ENCODE measurements at regions not wholly inside any gene's neighbourhood (a gene's known extent, or its start where the extent isn't known, plus 50 kb on each side); places are given as distances from the start of the nearest gene placed in this dataset.
"Not testable (repeated sequence)": the region's sequence is repeated elsewhere in the genome, so short reads cannot be mapped to it uniquely, and the experiment has no call there.

DNA sequence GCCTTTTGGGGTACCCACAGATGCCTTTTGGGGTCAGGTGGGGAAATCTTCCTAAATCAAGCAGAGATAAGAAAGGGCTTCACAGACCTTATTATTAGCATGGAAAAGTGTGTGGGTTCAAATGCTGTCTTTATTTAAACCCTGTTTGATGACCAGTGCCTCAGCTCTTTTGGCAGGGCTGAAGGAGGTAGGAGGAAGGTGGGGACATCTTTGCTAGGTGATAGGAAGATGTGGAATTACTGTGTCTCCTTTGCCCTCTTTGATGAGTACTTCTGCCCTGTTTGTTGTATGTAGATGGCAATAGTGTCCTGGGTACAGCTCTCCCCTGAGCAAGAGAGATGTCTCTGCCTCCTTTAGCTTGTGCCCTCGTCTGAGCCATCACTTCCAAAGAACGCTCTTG lies 333.3 kb upstream of the ROPN1 start:
- DNase-seq = no peak

DNA sequence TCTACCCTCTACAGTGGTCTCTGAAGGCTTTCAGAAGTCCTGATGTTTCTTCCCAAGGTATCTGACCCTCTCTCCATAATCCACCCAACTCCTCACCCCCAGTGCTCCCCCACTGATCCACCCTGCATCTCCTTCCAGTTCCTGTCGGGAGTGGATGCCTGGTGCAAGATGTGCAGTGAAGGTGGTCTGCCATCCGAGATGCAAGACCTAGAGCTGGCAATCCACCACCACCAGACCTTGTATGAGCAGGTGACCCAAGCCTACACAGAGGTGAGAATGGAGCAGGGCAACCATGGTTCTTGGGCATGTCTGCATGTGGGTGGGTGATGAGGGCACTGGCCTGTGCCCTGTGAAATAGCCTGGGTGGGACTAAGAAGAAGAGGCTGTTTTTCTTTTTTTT lies 337.8 kb upstream of the ROPN1 start:
- DNase-seq = no peak

DNA sequence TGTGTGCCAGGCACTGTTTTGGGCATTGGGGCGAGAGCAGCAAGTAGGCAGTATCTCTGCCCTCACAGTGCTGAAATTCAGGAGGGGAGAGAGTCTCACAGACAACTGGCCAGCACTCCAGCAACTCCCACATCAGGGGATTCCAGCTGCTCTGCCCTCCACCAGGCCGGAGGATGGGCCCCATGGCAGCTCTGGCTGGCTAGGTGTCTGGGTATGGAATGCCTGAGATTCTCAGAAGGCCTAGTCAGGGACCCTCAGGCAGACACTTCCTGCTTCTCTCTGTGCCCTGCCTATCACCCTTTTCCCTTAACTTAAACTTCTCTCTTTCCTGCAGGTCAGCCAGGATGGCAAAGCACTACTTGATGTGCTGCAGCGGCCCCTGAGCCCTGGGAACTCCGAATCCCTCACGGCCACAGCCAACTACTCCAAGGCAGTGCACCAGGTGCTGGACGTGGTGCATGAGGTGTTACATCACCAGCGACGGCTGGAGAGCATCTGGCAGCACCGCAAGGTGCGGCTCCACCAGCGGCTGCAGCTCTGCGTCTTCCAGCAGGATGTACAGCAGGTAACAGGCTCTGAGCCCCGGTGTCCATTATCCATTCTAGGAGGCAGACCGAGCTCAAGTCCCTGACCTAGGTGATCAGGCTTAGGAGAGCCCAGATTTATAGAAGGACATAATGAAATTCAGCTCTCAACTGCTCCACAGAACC lies 342.2 kb upstream of the ROPN1 start:
- no peak for DNase-seq

DNA sequence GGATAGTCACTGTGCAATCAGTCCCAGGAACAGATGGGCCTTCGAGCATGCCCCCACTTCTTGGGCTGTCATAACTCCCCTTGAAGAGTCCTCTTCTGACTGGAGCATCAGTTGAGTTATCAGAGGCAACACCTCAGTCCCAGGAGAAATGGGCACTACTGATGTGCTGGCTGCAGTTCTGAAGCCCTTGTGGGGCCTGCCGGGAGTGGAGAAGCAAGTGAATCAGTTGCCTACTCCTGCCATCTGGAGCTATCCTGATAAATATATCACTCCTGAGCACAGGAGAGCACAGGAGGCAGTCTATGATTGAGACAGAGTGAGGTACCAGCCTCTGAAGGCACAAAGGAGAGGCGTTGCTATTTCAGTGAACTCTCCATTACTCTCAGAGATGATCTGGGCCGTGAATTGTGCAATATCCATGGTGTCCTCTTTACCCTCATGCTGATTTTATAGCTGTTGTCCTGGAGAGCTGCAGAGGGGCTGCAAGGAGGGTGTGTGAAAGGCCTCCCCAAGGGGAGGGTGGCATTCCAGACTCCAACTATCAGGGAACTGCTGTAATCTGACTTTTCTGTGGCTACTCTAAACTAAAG lies 344.2 kb upstream of the ROPN1 start:
- no peak for DNase-seq

DNA sequence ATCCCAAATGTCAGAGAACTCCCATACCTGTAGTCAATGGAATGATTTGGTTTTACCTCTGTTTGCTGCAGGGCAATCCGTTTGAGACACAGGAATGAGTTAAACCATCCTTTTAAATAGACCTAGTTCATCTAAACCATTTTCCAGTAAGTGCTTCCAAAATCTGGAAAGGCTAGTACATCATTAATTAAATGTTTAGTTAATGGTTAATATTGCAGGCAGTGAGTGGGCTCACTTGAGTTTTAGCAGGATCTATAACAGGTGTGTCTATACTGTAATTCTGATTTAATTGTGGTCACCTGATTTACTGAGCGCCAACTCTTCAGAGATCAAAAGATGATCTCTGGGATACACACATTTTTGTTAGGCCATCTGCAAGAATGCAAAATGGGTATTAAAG lies 353.9 kb upstream of the ROPN1 start:
- no peak for DNase-seq

DNA sequence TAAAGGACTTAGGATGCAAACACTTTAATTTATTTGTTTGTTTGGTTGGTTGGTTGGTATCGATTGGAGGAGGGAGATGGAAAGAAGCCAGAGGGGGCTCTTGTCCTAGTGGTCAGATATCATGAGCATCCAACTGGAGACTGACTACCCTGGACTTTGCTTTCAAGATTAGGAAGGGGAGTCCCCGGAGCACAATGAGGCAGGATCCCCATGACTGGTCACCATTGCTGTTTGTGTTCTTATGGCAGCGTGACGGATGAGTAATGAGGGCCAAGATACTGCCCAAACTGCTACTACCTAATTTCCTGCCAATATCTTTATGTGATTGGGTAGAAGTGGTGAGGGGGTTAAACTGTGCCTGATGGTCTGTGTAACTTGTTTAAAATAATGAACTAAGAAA lies 354.6 kb upstream of the ROPN1 start:
- DNase-seq = no peak

DNA sequence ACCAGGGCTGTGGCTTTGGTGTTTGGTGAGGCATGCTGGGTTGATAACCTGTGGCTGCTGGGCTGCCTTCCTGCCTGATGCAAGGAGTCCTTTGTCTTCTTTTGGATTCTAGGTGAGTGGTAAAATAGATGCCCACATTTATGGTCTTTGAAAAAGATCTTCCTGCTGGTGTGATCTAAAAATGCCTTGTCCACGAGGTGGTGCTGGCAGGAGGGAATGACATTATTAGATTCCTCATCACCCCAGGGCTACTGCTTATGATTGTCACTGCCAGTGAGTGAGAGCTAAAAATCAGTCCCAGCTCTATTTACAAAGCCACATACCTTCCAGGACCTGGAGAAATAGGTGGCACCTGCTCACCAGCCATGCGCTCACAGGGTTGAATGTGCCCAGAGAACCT lies 355.5 kb upstream of the ROPN1 start:
- no peak for DNase-seq

DNA sequence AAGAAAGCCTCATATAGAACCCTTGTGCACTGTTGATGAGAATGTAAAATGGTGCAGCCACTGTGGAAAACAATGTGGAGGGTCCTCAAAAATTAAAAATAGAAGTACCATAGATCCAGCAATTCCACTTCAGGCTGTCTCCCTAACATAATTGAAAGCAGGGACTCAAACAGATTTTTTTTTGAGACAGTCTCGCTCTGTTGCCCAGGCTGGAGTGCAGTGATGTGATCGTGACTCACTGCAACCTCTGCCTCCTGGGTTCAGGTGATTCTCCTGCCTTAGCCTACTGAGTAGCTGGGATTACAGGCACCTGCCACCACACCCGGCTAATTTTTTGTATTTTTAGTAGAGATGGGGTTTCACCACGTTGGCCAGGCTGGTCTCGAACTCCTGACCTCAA lies 356.6 kb upstream of the ROPN1 start:
- not testable (repeated sequence) for DNase-seq

DNA sequence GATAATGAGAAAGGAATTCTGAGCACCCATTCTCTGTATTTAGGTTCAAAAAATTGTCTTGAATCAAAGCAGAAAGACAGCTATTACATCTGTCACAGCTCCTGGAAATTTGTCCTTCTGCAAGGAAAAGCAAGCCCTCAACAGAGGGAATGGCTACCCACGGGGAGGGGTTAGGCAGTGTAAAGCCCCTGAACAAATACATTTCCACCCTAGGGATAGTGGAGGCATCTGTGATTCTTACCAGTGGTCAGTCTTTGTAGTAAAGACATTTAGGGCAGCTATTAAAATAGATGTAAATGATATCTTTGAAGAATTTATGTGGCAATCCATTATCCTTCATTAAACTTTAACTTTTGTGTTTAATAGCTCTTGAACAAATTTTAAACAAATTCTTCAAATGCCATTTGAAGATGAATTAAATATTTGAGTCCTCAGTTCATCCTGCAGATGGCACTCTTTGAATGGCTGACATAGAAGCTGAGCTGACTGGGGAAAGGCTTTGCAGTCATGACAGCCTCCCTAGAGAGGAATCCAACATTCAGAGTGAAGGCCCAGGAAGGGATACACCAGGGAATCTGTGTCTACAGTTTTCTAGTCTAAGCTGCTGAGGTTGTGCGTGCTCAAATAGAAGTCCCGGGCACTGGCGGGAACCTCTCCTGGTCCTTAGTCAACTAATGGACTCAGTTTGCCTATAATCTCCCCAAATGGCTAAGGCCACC lies 359.7 kb upstream of the ROPN1 start:
- no peak for DNase-seq

DNA sequence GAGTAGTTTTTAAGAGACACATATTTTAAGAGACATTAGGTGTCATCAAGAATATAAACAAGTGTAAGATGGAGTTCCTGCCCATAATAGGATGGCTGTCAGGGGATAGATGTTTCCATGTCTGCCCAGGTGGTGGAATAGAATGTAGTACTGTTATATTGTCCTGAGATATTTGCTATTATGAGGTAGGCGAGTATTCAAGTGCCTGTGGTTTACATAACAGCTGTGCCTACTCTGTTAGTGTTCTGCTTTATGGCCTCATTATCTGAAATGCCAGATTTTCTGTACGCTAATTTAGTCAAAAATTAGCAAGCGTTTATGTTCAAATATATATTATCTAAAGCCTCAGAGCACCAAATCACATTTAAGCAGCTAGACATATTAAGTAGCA lies 360.2 kb upstream of the ROPN1 start:
- DNase-seq = no peak

DNA sequence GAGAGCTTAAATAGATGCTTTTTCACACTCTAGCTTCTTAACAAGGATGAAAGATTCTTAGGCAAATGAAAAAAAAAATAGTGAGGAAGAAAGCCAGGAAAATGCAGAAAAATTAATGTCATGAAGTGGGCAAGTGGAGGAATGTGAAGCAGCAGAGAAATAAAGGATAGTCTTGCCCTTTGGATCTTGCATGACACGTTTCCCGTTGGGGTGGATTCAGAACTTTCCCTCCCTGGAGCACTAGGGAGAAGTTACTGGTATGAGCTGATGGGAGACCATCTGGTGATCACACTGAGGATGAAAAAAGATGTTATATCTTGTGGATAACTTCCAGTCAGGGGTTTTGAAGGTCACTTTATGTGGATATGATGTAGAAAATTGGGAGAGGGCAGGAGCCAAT lies 361.8 kb upstream of the ROPN1 start:
- DNase-seq = no peak

DNA sequence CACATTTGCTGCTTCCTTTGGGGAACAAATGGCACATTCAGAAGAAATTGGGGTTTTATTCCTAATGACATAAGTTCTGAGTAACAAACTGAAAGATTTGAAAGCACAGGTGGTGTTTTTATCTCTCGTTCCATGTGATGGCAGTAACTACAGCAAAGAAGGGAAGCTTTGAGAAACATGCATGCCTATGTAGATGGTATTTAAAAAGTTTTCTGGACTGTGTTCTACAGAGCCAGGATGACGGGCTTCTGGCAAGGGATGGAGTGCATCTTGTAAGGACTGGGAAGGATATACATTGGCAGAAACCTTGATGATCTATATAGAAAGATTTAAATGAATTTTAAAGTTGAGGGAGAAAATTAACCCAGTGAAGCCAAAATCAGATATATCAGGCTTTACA lies 362.2 kb upstream of the ROPN1 start:
- no peak for DNase-seq

DNA sequence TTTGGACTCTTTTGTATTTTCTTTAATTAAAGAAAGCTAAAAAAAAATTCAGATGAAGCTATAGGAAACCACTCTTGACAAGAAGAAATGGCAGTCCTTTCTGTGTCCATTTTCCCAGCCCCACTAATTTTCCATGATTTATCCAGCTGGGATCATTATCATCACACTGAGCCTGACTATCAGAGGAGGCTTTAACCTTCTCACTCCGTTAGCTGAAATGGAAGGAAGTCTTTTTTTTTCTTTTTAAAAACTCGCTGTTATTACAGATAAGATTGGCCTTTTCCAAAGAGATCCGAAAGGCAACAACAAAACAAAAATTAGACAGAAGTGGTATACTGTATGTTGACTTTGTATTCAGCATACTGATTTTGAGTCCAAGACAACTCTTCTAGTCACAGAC lies 366.2 kb upstream of the ROPN1 start:
- no peak for DNase-seq

DNA sequence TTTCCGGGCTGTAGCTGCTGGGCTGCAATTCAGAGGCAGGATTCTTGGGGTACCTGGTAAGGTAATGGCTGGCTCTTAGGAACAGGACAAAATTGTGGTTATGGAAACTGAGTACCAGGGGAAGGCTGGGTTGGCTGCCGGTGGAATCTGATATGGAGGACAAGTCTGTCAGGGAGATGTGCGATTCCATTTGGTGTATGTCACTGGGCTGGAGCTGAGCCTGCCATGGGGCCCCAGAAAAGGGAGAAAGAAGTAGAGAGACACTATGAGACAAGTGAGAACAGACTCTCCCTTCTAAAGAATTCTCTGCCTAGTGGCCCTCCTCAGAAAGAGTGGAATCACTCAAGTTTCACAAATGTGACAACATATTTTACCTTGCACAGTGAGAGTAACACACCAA lies 368.2 kb upstream of the ROPN1 start:
- DNase-seq = no peak

DNA sequence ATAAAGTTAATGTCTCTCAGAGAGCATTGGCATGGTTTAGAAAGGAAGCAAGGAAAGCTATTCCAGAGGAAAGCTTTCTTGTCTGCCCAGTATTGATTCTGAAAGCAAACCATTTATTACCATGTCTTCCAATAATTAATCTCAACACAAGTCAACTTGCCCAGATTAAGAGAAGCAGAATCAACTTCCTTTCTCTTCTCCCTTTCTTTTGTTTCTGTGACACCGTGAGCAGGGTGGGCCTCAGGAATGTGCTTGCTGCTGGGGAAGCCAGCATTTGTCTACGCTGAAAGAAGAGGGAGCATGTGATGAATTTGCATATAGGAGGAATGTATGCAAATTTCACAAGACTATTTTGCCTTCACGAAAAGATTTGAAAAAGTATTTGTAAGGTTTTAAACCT lies 368.6 kb upstream of the ROPN1 start:
- no peak for DNase-seq

DNA sequence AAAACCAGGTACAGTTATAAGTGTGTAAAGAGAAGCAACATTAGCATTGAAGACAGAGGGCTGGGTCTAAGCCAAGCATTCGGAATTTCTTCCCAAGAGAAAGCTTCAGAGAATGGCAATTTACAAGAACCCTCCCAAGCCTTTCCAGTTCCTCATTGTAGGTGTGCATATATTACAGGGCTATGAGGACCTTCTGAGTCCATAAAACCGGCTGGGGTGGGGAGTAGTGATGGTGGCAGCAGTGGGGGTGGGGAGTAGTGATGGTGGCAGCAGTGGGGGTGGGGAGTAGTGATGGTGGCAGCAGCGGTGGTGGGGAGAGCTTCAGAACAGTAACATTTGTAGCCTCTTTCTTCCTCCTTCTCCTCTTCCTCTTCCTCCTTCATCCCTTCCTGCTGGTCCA lies 368.7 kb upstream of the UMPS start:
- no peak for DNase-seq

DNA sequence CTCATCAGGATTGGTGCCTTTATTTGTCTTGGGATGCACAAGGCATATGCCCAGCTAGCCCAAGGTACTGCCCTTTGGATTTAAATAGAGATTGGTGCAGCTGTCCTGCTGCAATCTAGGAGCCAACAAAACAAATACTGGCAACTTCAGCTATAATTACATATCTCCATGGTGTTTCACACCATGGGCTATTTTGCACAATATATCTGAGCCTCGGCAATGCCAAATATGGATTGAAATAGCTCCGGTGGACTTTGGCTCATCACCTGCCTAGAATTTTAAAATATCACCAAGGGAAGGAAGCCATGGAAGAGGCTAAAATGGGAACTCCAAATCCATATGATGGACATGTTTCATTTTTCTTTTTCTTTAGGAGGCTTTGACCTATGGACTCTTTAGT lies 367.8 kb upstream of the UMPS start:
- DNase-seq = no peak

DNA sequence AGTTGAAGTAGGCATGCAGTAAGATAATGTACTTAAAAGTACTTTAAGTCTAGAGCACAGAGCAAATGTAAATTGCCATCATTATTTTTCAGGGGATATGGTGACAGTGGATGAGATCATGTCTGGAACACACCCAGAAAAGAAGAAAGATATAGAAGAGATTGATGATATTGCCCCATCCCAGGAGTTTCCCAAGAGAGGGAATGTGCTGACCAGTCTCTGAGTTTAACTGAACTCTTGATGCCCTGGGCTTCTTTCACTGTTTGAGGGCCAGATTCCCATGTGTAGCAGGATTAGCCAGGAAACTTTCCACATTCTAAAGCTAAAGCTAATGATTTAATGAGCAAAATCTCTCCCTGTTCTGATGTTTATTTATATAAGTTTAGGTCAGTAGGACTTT lies 366.8 kb upstream of the UMPS start:
- DNase-seq = no peak

DNA sequence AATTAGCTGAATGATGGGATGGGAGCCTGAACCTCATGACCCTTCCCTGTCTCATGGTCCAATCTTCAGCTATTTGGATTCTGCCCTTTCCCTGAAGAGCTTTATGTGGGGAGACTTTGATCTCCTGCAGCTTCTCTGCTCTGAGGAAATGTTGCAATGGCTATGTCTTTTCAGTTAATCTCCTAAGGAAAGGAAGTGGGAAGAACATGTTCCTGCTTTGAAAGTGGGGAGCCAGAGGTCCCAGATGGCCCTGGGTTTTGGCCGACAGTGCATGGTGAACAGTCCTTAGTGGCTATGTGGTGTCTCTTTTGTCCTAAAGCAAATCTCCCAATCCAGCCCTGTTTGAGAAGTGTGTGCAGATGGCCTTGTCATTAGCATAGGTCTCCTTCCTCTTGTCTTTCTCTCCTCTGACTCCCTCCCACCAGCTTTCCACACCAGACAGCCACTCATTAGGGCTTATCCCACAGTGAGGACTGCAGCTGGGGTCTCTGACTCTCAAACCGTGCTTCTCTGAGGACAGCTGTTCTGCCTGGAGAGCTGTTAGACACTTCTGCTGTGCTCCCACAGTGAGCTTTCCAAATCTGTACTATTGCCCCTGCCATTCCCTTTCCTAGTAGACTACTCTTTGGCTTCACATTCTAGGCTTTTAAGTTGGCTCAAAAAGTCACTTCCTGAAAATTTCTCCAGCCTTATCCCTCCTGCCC lies 365.8 kb upstream of the UMPS start:
- DNase-seq = no peak

DNA sequence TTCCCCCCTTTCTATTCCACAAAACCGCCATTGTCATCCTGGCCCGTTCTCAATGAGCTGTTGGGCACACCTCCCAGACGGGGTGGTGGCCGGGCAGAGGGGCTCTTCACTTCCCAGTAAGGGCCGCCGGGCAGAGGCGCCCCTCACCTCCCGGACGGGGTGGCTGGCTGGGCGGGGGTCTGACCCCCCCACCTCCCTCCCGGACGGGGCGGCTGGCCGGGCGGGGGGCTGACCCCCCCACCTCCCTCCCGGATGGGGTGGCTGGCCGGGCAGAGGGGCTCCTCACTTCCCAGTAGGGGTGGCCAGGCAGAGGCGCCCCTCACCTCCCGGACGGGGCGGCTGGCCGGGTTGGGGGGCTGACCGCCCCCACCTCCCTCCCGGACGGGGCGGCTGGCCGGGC lies 363.6 kb upstream of the UMPS start:
- not testable (repeated sequence) for DNase-seq

DNA sequence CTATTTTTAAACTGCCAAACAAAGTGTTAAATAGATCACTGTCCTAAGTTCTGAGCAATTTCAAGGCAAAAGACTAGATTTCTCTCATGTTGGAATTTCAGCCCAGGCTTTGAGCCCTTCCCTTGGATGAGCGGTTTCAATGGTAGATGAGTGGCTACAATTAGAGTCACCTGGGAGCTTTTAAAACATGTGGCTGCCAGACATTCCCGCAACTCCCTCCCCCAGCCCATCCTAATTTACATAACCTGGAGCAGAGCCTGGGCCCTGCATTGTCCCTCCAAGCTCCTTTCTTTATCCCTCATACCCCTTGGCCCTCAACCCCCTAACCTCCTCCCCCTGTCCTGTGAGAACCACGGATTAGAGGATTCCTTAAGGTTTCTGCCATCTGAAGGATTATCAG lies 357.5 kb upstream of the UMPS start:
- DNase-seq = no peak

DNA sequence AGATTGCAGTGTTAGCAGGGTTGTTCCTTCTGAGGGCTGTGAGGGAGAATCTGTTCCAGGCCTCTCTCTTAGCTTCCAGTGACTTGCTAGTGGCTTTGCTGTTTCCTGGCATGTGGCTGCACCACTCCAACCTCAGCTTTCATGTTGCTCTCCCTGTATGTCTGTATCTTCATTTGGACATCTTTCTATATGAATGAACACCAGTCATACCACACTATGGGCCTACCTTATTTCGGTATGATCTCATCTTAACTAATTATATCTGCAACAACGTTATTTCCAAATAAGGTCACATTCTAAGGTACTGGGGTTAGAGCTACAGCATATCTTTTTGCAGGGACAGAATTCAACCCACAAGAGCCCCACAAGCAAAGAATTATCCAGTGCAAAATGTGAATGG lies 356.7 kb upstream of the UMPS start:
- DNase-seq = no peak

DNA sequence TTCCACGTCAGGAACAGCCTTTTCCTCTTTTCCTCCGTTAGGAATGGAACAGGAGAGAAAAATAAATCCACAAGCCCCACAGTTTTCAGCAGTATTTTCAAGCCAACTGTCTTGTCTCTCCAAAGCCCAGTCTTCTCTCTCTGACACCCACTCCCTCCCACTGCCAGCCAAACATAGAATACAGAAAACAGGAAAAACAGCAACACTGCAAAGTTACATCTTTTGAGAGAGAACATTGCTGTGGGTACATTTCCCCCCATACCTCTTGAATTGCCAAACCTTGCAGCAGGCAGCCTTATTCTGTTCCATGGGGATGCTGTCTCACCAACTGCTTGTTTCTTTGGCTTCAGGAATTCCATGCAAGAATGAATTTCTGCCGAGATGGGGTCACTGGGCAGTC lies 355.7 kb upstream of the UMPS start:
- DNase-seq = no peak
